ENCODE measurements at regions not wholly inside any gene's neighbourhood (a gene's known extent, or its start where the extent isn't known, plus 50 kb on each side); places are given as distances from the start of the nearest gene placed in this dataset.

DNA sequence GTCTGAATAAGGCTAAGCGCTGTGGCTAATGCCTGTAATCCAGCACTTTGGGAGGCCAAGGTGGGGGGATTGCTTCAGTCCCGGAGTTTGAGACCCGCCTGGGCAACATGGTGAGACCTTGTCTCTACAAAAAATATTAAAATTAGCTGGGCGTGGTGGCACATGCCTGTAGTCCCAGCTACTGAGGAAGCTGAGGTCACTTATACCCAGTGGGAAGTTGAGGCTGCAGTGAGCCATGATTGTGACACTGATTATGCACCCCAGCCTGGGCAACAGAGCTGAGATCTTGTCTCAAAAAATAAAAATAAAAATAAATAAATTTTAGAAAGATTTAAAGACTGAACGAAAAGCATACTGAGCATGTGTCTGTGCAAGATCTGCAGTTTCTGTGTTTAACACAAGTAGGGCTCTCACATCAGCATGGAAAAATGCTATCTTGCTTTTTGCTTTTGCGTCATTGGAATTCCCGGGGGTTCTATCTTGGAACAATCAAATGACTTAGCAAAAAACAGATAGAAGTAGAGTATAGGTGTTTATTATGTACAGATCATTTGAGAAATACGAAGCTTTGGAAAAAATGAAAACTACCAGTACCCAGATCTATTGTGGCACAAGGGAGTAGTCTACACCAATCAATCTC, 161.9 kb downstream of the CAPZA3 start:
- TF ChIP-seq, protein P1, sequence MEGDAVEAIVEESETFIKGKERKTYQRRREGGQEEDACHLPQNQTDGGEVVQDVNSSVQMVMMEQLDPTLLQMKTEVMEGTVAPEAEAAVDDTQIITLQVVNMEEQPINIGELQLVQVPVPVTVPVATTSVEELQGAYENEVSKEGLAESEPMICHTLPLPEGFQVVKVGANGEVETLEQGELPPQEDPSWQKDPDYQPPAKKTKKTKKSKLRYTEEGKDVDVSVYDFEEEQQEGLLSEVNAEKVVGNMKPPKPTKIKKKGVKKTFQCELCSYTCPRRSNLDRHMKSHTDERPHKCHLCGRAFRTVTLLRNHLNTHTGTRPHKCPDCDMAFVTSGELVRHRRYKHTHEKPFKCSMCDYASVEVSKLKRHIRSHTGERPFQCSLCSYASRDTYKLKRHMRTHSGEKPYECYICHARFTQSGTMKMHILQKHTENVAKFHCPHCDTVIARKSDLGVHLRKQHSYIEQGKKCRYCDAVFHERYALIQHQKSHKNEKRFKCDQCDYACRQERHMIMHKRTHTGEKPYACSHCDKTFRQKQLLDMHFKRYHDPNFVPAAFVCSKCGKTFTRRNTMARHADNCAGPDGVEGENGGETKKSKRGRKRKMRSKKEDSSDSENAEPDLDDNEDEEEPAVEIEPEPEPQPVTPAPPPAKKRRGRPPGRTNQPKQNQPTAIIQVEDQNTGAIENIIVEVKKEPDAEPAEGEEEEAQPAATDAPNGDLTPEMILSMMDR (conservative IDR thresholded peaks at IDR 0.05 in 1 of 2, IDR thresholded peaks at IDR 0.05 in 1 of 2; ENCODE audit: extremely low read depth in 1 of 2, insufficient read depth in 1 of 2, low read depth in 1 of 2, low read length in 2 of 2), result no peak
- no peak for TF ChIP-seq EZH2 (IDR thresholded peaks at IDR 0.05; ENCODE audit: borderline replicate concordance, low read length)

Data from mammary epithelial cell (primary cell).